Transverse colon (tissue), 4 donors: ENCODE measurements at regions not wholly inside any gene's neighbourhood (a gene's known extent, or its start where the extent isn't known, plus 50 kb on each side); places are given as distances from the start of the nearest gene placed in this dataset.

Source experiments
- DNase-seq: peaks from one replicate; pipeline ENCODE4 v3.0.0-alpha.2; 2019
- H3K27ac ChIP-seq, 4 donors: fragments of 200-600 bp; sonication (generic); 2 replicates each; pipeline ENCODE4 v1.5.1; 2016 to 2018; ENCODE audit warnings: inconsistent platforms in 4 of 4
- H3K27me3 ChIP-seq: fragments of 200-600 bp; sonication (generic); 2 replicates; pipeline ENCODE4 v1.5.1; 2017; ENCODE audit warnings: inconsistent platforms
- H3K36me3 ChIP-seq, 4 donors: fragments of 200-600 bp; sonication (generic); 2 replicates each; pipeline ENCODE4 v1.5.1; 2017 to 2019; ENCODE audit warnings: inconsistent platforms in 4 of 4
- H3K4me1 ChIP-seq, 4 donors: fragments of 200-600 bp; sonication (generic); 2 replicates each; pipeline ENCODE4 v1.5.1; 2017 to 2020; ENCODE audit warnings: inconsistent platforms in 4 of 4
- H3K4me3 ChIP-seq, 4 donors: fragments of 200-600 bp; sonication (generic); 1 replicate in 1 of 4; 2 replicates in 3 of 4; pipeline versions ENCODE4 v1.5.1 to v1.6.1; 2017 to 2019; ENCODE audit warnings: inconsistent platforms in 4 of 4
- H3K9me3 ChIP-seq, 2 donors: fragments of 200-600 bp; sonication (generic); 2 replicates each; pipeline ENCODE4 v1.5.1; 2017 to 2019; ENCODE audit warnings: inconsistent platforms in 2 of 2
- EP300 ChIP-seq: sonication (generic); formaldehyde crosslinking; IDR thresholded peaks from one replicate; pipeline ENCODE4 v1.6.1; 2017; ENCODE audit warnings: antibody characterized with exemption, low read depth
- POLR2A ChIP-seq: fragments of 450-650 bp; IDR thresholded peaks from one replicate; pipeline ENCODE4 v1.6.1; 2016; ENCODE audit warnings: antibody characterized with exemption, mild to moderate bottlenecking, moderate library complexity
- POLR2AphosphoS5 ChIP-seq, 3 donors: sonication (generic); formaldehyde crosslinking; IDR thresholded peaks; one replicate each; pipeline ENCODE4 v1.6.1; 2016; ENCODE audit warnings: antibody characterized with exemption in 3 of 3
- WGBS, 2 donors: methylation state at CpG; one replicate each; pipeline ENCODE4 v1.1.5; 2018; ENCODE audit warnings: low coverage in 1 of 2; 5-methylcytosine and 5-hydroxymethylcytosine counted together
- in situ Hi-C, 4 donors: fragments of 200-750 bp; cut with MboI; loops; one replicate each; pipeline versions ENCODE4 v1.15.0 to v1.15.1; 2017; ENCODE audit warnings: low sequenced_read_pairs in 3 of 4, low pct_ligation_motif_present in 1 of 4, low pct_unique_long_range_greater_than_20kb in 1 of 4
- intact Hi-C: fragments of 100-400 bp; cut with DNase I; formaldehyde crosslinking; loops from one replicate; pipeline ENCODE4 v1.15.1; 2023; ENCODE audit warnings: low total_unique reads
- TF ChIP-seq, protein P1 (sequence below), 5 experiments: fragments of 200-600 bp in 3 of 5; fragments of 450-650 bp in 2 of 5; sonication (generic) in 3 of 5; IDR thresholded peaks; 1 replicate in 2 of 5; 2 replicates in 3 of 5; pipeline ENCODE4 v1.5.1; 2016 to 2017; ENCODE audit warnings: antibody characterized with exemption in 5 of 5, inconsistent platforms in 3 of 5, mild to moderate bottlenecking in 2 of 5, moderate library complexity in 1 of 5

DNA sequence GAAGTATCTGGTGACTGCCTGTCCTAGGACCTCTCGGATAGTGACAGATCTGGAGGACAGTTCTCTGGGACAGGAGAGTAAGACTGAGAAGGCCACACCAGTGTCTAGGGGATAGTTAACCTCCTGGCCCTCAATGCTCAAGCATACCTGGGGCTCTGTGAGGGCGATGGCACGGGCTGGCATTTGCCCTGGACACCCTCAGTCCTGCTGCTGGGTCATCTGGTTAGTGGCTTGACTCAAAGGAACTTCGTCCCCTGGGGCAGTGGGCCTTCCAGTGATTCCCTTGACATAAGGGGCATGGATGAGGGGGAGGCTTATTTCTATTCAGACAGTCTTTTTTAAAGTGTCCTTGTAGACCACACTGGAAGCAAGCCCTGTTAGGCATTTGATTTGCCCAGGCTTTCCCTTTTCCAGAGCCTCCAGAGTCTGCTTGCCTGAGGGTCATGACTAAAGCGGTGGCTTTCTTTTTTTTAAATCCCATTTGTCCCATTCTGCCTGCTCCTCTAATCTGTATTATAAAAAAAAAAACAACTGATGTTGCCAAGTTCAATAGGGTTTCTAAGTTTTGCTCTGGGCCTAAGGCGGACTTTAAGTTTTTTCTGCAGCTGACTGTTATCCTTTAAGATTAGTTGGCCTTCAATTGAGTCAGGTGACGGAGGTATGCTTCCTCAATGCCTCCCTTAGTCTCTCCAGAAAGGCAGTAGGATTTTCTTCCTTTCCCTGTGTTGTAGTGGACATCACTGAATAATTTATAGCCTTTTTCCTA lies 2083.5 kb upstream of the C9orf72 start:
- Histone ChIP-seq H3K27me3 (no peaks in the 10 kb centered on the region), H3K4me1 (no peaks in the 10 kb centered on the region), H3K9me3 (no peaks in the 10 kb centered on the region), H3K27ac (no peak overlapping the region), H3K36me3 (no peaks in the 10 kb centered on the region), H3K4me3 (no peak overlapping the region)
- intact Hi-C loops: no loop called here
- in situ Hi-C loops: loop anchor here in 2 of 4 donors (10.0 to 25.0 kb wide), 2 partner anchors 62 to 105 kb away; no protein-coding TSS in a partner anchor
- TF ChIP-seq, protein P1, sequence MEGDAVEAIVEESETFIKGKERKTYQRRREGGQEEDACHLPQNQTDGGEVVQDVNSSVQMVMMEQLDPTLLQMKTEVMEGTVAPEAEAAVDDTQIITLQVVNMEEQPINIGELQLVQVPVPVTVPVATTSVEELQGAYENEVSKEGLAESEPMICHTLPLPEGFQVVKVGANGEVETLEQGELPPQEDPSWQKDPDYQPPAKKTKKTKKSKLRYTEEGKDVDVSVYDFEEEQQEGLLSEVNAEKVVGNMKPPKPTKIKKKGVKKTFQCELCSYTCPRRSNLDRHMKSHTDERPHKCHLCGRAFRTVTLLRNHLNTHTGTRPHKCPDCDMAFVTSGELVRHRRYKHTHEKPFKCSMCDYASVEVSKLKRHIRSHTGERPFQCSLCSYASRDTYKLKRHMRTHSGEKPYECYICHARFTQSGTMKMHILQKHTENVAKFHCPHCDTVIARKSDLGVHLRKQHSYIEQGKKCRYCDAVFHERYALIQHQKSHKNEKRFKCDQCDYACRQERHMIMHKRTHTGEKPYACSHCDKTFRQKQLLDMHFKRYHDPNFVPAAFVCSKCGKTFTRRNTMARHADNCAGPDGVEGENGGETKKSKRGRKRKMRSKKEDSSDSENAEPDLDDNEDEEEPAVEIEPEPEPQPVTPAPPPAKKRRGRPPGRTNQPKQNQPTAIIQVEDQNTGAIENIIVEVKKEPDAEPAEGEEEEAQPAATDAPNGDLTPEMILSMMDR (IDR thresholded peaks at IDR 0.05): no peak
- TF ChIP-seq EP300 (no peak), POLR2A (no peak), POLR2AphosphoS5 (IDR thresholded peaks at IDR 0.05) (no peak)
- 75 to 83% methylated on average over 3 to 7 of the region's 7 CpGs for WGBS, 2 donors
- DNase-seq: no peak

DNA sequence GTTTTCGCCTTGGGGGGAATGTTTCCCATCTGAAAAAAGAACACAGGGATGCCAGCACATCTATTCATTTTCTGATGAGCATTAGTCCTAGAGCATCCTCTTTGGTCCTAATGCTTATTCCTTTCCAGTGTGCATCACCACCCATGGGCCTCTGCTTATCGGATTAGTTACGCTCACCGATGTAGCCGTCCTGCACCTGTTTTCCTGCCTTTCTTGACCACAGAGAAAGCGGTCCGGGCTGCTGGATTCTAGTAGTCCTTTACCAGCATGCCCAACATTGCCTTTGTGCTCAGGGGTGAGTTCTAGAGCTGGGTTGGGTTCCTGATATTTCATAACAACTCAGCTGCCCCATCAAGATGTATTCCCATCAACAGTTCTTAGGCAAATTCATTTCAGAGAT lies 2084.5 kb upstream of the C9orf72 start:
- Histone ChIP-seq H3K9me3 (no peaks in the 10 kb centered on the region), H3K36me3 (no peaks in the 10 kb centered on the region), H3K4me1 (no peaks in the 10 kb centered on the region), H3K27me3 (no peaks in the 10 kb centered on the region), H3K27ac (no peak overlapping the region), H3K4me3 (no peak overlapping the region)
- 93 to 96% methylated on average over 3 to 7 of the region's 7 CpGs for WGBS, 2 donors
- no peak for DNase-seq
- intact Hi-C loops (no loop called here), in situ Hi-C loops (loop anchor here in 2 of 4 donors (10.0 to 25.0 kb wide), 2 partner anchors 63 to 104 kb away; no protein-coding TSS in a partner anchor)
- TF ChIP-seq POLR2AphosphoS5 (IDR thresholded peaks at IDR 0.05) (no peak), POLR2A (no peak), EP300 (no peak)
- TF ChIP-seq, protein P1 (IDR thresholded peaks at IDR 0.05): no peak

DNA sequence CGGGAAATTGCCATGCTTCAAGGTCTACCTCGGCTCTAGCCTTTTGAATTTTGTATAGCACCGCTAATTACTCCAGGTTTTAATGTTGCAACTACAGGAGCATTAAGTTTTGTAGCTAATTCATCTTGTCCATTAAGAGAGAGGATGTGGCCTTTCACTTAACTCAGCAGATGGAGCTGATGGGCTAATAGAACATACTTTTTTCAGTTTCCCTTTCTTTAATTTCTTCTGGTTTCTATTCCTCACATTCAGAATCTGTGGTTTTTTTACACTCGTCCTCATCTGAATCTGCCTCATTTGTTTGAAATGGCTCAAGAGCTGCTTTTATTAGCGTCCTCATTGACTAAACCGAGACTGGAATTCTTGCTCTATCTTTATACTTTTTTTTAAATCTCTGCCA lies 2085.7 kb upstream of the C9orf72 start:
- Histone ChIP-seq H3K4me3 (no peak overlapping the region), H3K9me3 (no peaks in the 10 kb centered on the region), H3K36me3 (no peaks in the 10 kb centered on the region), H3K4me1 (no peaks in the 10 kb centered on the region), H3K27ac (no peak overlapping the region), H3K27me3 (no peaks in the 10 kb centered on the region)
- intact Hi-C loops (no loop called here), in situ Hi-C loops (loop anchor here in 2 of 4 donors (10.0 to 25.0 kb wide), 2 partner anchors 64 to 103 kb away; no protein-coding TSS in a partner anchor)
- DNase-seq: no peak
- TF ChIP-seq, protein P1 (IDR thresholded peaks at IDR 0.05): no peak
- TF ChIP-seq EP300 (no peak), POLR2AphosphoS5 (IDR thresholded peaks at IDR 0.05) (no peak), POLR2A (no peak)
- WGBS, 2 donors: 77 to 80% methylated on average over 5 to 6 of the region's 6 CpGs

DNA sequence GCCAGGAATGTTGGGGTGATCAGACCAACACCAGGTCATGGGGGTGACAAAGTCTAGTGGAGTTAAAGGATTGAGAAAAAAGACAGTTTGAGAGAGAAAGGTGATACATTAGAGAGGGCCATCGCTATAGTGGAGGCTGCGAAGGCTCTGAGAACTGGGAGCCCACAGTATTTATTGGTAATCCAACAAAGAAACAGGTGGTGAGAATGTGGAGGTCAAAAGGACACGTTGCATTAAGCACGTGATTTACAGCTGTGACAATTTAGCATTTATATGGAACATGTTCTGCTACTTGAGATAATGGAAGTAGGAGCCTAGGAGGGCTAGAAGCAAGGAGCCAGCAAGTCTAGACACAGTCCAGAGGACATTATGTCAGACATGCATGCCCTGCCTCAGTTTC lies 2086.5 kb upstream of the C9orf72 start:
- in situ Hi-C loops: loop anchor here in 2 of 4 donors (10.0 to 25.0 kb wide), 2 partner anchors 65 to 103 kb away; no protein-coding TSS in a partner anchor

More for the DNA sequence above, 2086.5 kb upstream of the C9orf72 start:
- Histone ChIP-seq H3K4me3 (no peak overlapping the region), H3K36me3 (no peaks in the 10 kb centered on the region), H3K9me3 (no peaks in the 10 kb centered on the region), H3K27me3 (no peaks in the 10 kb centered on the region), H3K4me1 (no peaks in the 10 kb centered on the region), H3K27ac (no peak overlapping the region)
- no peak for DNase-seq
- intact Hi-C loops: no loop called here
- WGBS, 2 donors: 40 to 58% methylated on average over 2 to 4 of the region's 4 CpGs
- TF ChIP-seq POLR2AphosphoS5 (IDR thresholded peaks at IDR 0.05): no peak
- TF ChIP-seq, protein P1 (IDR thresholded peaks at IDR 0.05): no peak
- TF ChIP-seq POLR2A: no peak
- no peak for TF ChIP-seq EP300
